HG03280 (cell line): ENCODE measurements at regions not wholly inside any gene's neighbourhood (a gene's known extent, or its start where the extent isn't known, plus 50 kb on each side); places are given as distances from the start of the nearest gene placed in this dataset.

Experiments
- ATAC-seq: cut with Tn5 transposase; IDR thresholded peaks from one replicate; pipeline ENCODE4 v1.9.1; 2021; ENCODE audit warnings: mild to moderate bottlenecking, moderate library complexity; ENCODE audit not compliant: unreplicated experiment

GRCh38 chr13:47638627-47639026 lies 362.4 kb downstream of the SUCLA2 start:
- no peak for ATAC-seq

DNA sequence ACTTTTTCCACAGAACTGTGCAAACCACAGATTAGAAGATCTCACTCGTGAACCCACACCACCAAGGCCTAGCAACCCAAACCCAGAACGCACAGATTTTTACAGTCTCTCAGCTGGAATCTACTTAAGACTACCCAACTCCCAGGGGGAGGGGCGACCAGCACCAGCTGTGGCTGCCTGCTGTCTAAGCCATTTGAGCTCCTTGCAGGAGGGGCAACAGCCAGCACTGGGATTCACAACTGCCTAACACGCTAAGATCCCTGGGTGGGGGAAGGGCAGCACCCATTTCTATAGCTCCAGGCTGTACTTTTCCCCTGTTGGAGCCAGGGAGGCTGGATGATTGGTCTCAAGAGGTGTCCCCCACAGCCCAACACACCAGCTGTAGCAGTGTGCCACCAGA lies 368.8 kb downstream of the SUCLA2 start:
- no peak for ATAC-seq

- no peak for ATAC-seq
Observed at GRCh38 chr13:47628666-47629065, 372.4 kb downstream of the SUCLA2 start.

DNA sequence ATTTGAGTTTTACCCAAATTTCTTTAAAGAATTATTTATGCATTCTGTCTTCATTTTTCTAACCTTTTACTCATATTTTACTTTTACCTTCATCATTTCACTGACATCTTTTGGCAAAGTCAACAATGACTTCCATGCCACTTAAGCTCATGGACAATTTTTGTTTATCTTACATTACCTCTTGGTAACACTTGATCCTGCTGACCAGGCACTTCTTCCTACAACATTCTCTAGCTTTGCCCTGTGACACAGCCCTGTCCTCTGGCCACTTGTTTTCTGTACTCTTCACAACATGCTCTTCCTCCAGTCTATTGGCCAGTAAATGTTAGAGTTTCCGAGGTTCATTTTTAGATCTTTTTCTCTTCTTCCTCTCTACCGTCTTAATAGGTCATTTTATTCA lies 377.2 kb downstream of the SUCLA2 start:
- no peak for ATAC-seq

GRCh38 chr13:47621931-47622330 lies 379.1 kb downstream of the SUCLA2 start:
- no peak for ATAC-seq

DNA sequence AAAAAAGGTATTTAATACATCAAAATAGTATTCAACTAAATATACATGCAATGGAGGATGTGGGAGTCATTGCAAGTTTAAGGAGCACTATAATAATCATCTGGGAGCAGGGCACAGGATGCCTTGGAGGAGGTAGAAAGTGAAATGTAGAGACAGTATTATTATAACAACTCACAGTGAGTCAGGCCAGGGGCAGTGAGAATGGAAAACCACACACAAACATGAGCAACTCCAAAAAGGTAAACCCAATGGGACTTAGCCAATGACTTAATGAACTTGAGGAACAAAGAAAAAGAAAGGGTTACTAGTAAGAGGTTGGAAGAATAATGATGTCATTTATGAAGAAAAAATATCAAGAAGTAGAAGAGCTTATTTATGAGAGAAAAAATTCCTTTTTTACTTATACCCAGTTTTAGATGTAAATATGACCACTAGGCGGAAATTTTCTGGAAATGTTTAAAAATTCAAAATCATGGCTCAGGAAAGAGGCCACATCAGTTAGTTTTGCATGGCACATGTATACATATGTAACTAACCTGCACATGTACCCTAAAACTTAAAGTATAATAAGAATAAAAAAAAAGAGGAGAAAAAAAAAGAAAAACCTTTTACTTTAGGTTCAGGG lies 389.3 kb downstream of the SUCLA2 start:
- no peak for ATAC-seq

DNA sequence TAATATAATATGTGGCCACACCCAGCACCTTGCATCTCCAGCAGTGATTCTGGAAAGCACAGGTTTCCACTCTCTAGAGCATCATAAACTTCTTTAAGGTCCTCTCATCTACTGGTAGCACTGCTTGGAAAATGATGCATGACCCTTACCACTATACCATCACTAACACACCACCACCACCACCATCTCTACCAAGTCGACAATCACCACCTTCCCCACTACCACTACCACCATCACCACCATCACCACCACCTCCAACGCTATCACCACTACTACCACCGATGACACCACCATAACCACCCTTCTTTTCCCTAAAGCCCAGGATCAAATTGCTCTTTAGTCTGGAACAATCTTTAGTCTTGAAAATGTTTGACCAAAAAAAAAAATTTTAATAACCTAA lies 390.4 kb downstream of the SUCLA2 start:
- ATAC-seq, result no peak

GRCh38 chr13:47603365-47603764 lies 397.7 kb downstream of the SUCLA2 start:
- no peak for ATAC-seq

DNA sequence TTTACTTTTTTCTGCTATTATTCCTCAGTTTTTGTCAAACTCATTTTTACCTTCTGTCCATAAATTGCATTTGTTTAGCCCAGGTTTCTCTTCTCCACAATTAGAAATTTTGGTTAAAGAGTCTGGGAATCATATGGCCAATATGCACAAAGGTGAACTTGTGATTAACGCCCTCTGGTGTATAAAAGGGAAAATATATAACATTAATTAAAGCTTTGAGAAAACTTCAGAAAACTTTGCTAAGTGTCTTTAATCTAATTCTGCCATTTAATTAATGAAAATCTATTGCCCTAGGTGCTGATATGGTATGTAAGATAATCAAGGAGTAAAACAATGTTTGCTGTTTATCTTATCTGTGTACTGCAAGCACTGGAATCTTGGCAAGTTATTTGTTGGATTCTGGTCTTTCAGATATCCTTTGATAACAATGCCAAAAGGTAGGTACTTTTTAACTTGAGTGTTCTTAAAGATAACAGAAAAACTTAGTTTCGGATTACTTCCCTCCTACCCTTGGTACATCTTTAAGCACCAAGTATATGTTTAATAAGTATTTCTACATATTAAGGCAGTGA lies 402.6 kb downstream of the SUCLA2 start:
- ATAC-seq, result no peak

- no peak for ATAC-seq
Observed at GRCh38 chr13:47594833-47595232, 406.2 kb downstream of the SUCLA2 start.

GRCh38 chr13:47592256-47592655 lies 408.8 kb downstream of the SUCLA2 start:
- no peak for ATAC-seq

GRCh38 chr13:47588676-47589075 lies 412.4 kb downstream of the SUCLA2 start:
- no peak for ATAC-seq

GRCh38 chr13:47572375-47572774 lies 428.7 kb downstream of the SUCLA2 start:
- no peak for ATAC-seq

- ATAC-seq, result no peak
Observed at GRCh38 chr13:47564041-47564440, 437.0 kb downstream of the SUCLA2 start.

DNA sequence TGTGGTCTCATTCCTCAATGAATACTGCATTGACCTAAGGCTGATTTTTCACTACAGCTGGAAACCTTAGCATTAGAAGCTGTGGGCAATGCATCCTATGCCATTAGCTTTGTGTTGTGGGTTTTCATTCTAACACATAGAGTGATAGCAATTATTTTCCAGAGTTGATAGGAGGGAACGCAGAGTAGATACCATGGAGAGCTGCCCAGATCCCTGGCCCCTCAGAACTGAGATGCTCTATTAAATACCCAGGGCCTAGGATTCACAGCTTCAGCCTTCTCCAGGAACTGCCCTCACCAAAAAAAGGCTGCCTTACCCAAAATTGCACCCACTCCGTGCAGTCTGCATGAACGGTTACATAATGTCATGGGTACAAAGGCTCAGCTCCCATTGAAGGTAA lies 444.4 kb downstream of the SUCLA2 start:
- ATAC-seq, result no peak

- no peak for ATAC-seq
Observed at GRCh38 chr13:47555235-47555634, 445.8 kb downstream of the SUCLA2 start.

- no peak for ATAC-seq
Observed at GRCh38 chr13:47553329-47553977, 447.6 kb downstream of the SUCLA2 start.

DNA sequence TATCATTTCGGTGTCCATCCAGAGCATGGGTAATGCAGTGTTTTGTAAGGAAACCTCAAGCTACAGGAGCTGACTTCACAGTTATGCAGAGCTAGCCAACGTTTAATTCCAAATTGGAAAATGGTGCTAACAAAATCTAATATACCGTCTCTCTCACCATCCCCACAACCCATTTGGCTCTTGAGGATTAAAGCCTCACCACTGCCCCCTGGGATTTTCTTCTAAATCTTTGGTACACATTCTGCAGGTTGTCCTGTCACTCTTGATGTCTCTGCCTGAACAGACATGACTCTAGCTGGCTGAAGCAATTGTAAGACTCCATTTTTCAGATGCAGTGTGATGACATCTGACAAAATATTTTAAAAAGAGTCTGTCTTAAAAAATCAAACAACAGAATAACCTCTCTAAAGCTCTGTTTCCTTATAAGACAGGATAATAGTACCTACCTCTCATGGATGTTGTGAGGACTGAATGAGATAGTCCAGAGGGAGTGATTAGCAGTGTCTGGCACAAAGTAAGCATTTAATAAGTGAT lies 451.8 kb downstream of the SUCLA2 start:
- ATAC-seq, result no peak

- ATAC-seq, result no peak
Observed at GRCh38 chr13:47548294-47548840, 452.7 kb downstream of the SUCLA2 start.

GRCh38 chr13:47546391-47547225 lies 454.5 kb downstream of the SUCLA2 start:
- ATAC-seq, result no peak
